GM12878 (cell line): ENCODE measurements at regions not wholly inside any gene's neighbourhood (a gene's known extent, or its start where the extent isn't known, plus 50 kb on each side); places are given as distances from the start of the nearest gene placed in this dataset.

Source experiments
- BRCA1 ChIP-seq: IDR thresholded peaks from 2 replicates; pipeline ENCODE4 v1.6.1; 2011; ENCODE audit warnings: low read depth, low read length, improper control_type of control experiment
- CEBPB ChIP-seq, 2 experiments: fragments of 150-350 bp in 1 of 2; IDR thresholded peaks; 2 replicates each; pipeline ENCODE4 v1.6.1; 2012 to 2014; ENCODE audit warnings: low read depth in 2 of 2, low read length in 2 of 2, borderline replicate concordance in 1 of 2, inconsistent platforms in 1 of 2
- CHD2 ChIP-seq: IDR thresholded peaks from 2 replicates; pipeline ENCODE4 v1.6.1; 2011; ENCODE audit warnings: low read depth, low read length, improper control_type of control experiment, borderline replicate concordance
- ETV6 ChIP-seq, 2 experiments: fragments of 450-650 bp in 1 of 2; IDR thresholded peaks in 1 of 2; conservative IDR thresholded peaks in 1 of 2; 2 replicates each; pipeline ENCODE4 v1.6.1; 2014; ENCODE audit warnings: antibody characterized with exemption in 1 of 2, borderline replicate concordance in 1 of 2, low read depth in 1 of 2, mild to moderate bottlenecking in 1 of 2, moderate library complexity in 1 of 2
- EZH2 ChIP-seq: IDR thresholded peaks from 2 replicates; pipeline ENCODE4 v1.6.1; 2012; ENCODE audit warnings: low read depth, mild to moderate bottlenecking, control low read depth, inconsistent platforms, low read length, borderline replicate concordance; ENCODE audit not compliant: control insufficient read depth
- KDM1A ChIP-seq: fragments of 200-600 bp; sonication (generic); IDR thresholded peaks from 2 replicates; pipeline ENCODE4 v1.6.1; 2016; ENCODE audit warnings: borderline replicate concordance
- SMAD5 ChIP-seq: IDR thresholded peaks from 2 replicates; pipeline ENCODE4 v1.6.1; 2016; ENCODE audit warnings: antibody characterized with exemption, low read depth
- SMC3 ChIP-seq: IDR thresholded peaks from 2 replicates; pipeline ENCODE4 v1.6.1; 2011; ENCODE audit warnings: low read length, improper control_type of control experiment, borderline replicate concordance
- SP1 ChIP-seq: IDR thresholded peaks from one replicate; pipeline ENCODE4 v1.6.1; 2011; ENCODE audit warnings: low read depth, low read length
- SREBF2 ChIP-seq: IDR thresholded peaks from 2 replicates; pipeline ENCODE4 v1.6.1; 2012; ENCODE audit warnings: mild to moderate bottlenecking, low read length
- TF ChIP-seq, protein P1 (sequence below): IDR thresholded peaks from 2 replicates; pipeline ENCODE4 v1.6.1; 2012; ENCODE audit warnings: mild to moderate bottlenecking, low read depth, low read length
- TF ChIP-seq, protein P2 (sequence below), 3 experiments: IDR thresholded peaks in 2 of 3; conservative IDR thresholded peaks in 1 of 3; 2 replicates each; pipeline ENCODE4 v1.5.1; 2011; ENCODE audit warnings: low read depth in 3 of 3, low read length in 3 of 3, mild to moderate bottlenecking in 3 of 3, control low read depth in 2 of 3, moderate library complexity in 2 of 3, inconsistent platforms in 1 of 3, mixed read lengths in 1 of 3; ENCODE audit not compliant: control insufficient read depth in 2 of 3, insufficient read depth in 1 of 3; ENCODE audit errors: extremely low read depth in 1 of 3
- TF ChIP-seq, protein P3 (sequence below): IDR thresholded peaks from 2 replicates; pipeline ENCODE4 v1.6.1; 2012; ENCODE audit warnings: low read depth, low read length, improper control_type of control experiment

DNA sequence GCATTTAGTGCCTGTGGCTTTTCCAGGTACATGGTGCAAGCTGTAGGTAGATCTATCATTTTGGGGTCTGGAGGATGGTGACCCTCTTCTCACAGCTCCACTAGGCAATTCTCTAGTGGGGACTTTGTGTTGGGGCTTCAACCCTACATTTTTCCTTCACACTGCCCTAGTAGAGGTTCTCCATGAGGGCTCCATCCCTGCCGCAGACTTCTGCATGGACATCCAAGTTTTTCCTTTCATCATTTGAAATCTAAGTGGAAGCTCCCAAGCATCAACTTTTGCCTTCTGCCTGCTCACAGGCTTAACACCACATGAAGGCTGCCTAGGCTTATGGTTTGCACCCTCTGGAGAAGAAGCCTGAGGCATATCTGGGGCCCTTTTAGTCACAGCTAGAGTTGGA lies 492.7 kb downstream of the PIK3C3 start:
- TF ChIP-seq CEBPB (IDR thresholded peaks at IDR 0.05; ENCODE audit: borderline replicate concordance in 1 of 2, low read depth in 2 of 2, low read length in 2 of 2) (no peak), SREBF2 (no peak), EZH2 (no peak), CHD2 (no peak), SMC3 (no peak), SP1 (no peak), SMAD5 (no peak), KDM1A (no peak), BRCA1 (no peak), ETV6 (conservative IDR thresholded peaks at IDR 0.05 in 1 of 2, IDR thresholded peaks at IDR 0.05 in 1 of 2; ENCODE audit: borderline replicate concordance in 1 of 2, low read depth in 1 of 2) (no peak)
- TF ChIP-seq, protein P1, sequence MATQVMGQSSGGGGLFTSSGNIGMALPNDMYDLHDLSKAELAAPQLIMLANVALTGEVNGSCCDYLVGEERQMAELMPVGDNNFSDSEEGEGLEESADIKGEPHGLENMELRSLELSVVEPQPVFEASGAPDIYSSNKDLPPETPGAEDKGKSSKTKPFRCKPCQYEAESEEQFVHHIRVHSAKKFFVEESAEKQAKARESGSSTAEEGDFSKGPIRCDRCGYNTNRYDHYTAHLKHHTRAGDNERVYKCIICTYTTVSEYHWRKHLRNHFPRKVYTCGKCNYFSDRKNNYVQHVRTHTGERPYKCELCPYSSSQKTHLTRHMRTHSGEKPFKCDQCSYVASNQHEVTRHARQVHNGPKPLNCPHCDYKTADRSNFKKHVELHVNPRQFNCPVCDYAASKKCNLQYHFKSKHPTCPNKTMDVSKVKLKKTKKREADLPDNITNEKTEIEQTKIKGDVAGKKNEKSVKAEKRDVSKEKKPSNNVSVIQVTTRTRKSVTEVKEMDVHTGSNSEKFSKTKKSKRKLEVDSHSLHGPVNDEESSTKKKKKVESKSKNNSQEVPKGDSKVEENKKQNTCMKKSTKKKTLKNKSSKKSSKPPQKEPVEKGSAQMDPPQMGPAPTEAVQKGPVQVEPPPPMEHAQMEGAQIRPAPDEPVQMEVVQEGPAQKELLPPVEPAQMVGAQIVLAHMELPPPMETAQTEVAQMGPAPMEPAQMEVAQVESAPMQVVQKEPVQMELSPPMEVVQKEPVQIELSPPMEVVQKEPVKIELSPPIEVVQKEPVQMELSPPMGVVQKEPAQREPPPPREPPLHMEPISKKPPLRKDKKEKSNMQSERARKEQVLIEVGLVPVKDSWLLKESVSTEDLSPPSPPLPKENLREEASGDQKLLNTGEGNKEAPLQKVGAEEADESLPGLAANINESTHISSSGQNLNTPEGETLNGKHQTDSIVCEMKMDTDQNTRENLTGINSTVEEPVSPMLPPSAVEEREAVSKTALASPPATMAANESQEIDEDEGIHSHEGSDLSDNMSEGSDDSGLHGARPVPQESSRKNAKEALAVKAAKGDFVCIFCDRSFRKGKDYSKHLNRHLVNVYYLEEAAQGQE: no peak
- TF ChIP-seq, protein P2, sequence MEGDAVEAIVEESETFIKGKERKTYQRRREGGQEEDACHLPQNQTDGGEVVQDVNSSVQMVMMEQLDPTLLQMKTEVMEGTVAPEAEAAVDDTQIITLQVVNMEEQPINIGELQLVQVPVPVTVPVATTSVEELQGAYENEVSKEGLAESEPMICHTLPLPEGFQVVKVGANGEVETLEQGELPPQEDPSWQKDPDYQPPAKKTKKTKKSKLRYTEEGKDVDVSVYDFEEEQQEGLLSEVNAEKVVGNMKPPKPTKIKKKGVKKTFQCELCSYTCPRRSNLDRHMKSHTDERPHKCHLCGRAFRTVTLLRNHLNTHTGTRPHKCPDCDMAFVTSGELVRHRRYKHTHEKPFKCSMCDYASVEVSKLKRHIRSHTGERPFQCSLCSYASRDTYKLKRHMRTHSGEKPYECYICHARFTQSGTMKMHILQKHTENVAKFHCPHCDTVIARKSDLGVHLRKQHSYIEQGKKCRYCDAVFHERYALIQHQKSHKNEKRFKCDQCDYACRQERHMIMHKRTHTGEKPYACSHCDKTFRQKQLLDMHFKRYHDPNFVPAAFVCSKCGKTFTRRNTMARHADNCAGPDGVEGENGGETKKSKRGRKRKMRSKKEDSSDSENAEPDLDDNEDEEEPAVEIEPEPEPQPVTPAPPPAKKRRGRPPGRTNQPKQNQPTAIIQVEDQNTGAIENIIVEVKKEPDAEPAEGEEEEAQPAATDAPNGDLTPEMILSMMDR (IDR thresholded peaks at IDR 0.05 in 2 of 3, conservative IDR thresholded peaks at IDR 0.05 in 1 of 3; ENCODE audit: control insufficient read depth in 2 of 3, extremely low read depth in 1 of 3, insufficient read depth in 1 of 3, low read depth in 3 of 3, low read length in 3 of 3): no peak
- TF ChIP-seq, protein P3, sequence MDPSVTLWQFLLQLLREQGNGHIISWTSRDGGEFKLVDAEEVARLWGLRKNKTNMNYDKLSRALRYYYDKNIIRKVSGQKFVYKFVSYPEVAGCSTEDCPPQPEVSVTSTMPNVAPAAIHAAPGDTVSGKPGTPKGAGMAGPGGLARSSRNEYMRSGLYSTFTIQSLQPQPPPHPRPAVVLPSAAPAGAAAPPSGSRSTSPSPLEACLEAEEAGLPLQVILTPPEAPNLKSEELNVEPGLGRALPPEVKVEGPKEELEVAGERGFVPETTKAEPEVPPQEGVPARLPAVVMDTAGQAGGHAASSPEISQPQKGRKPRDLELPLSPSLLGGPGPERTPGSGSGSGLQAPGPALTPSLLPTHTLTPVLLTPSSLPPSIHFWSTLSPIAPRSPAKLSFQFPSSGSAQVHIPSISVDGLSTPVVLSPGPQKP: no peak
